Nephron progenitor cell (in vitro differentiated cells): ENCODE measurements at regions not wholly inside any gene's neighbourhood (a gene's known extent, or its start where the extent isn't known, plus 50 kb on each side); places are given as distances from the start of the nearest gene placed in this dataset.

ENCODE experiments used
- DNase-seq: peaks from one replicate; pipeline ENCODE4 v3.0.0; 2021
- H3K27ac Mint-ChIP-seq: 2 replicates; pipeline ENCODE4 v1.8.0; 2021; ENCODE audit warnings: mild to moderate bottlenecking, moderate library complexity, mixed read lengths
- H3K27me3 Mint-ChIP-seq: 2 replicates; pipeline ENCODE4 v1.8.0; 2021; ENCODE audit warnings: mild to moderate bottlenecking, low read depth, mixed read lengths; ENCODE audit not compliant: poor library complexity
- H3K36me3 Mint-ChIP-seq: 2 replicates; pipeline ENCODE4 v1.8.0; 2021; ENCODE audit warnings: low read depth, mixed read lengths
- H3K4me1 Mint-ChIP-seq: 2 replicates; pipeline ENCODE4 v1.8.0; 2021; ENCODE audit warnings: mixed read lengths
- H3K4me3 Mint-ChIP-seq: 2 replicates; pipeline ENCODE4 v1.8.0; 2021; ENCODE audit warnings: mild to moderate bottlenecking, moderate library complexity, mixed read lengths
- H3K9me3 Mint-ChIP-seq: 2 replicates; pipeline ENCODE4 v1.8.0; 2021; ENCODE audit warnings: mild to moderate bottlenecking, moderate library complexity, mixed read lengths
- CTCF ChIP-seq: fragments of 200-600 bp; sonication (generic); IDR thresholded peaks from 2 replicates; pipeline ENCODE4 v1.5.0; 2021; ENCODE audit warnings: antibody characterized with exemption

- Mint-ChIP-seq H3K27me3 (peaks cover 47% of the 10 kb centered on the region), H3K27ac (no peak overlapping the region), H3K9me3 (no peaks in the 10 kb centered on the region), H3K4me1 (no peaks in the 10 kb centered on the region), H3K4me3 (no peak overlapping the region), H3K36me3 (no peaks in the 10 kb centered on the region)
- TF ChIP-seq CTCF = no peak
- DNase-seq = no peak
Observed at GRCh38 chr5:6309949-6310348, 68.4 kb downstream of the MED10 start.

GRCh38 chr5:6308683-6309082 lies 69.7 kb downstream of the MED10 start:
- H3K27me3 Mint-ChIP-seq = peaks cover 43% of the 10 kb centered on the region
- H3K27ac Mint-ChIP-seq = no peak overlapping the region
- TF ChIP-seq CTCF = no peak
- no peaks in the 10 kb centered on the region for H3K36me3 Mint-ChIP-seq
- no peak for DNase-seq
- no peaks in the 10 kb centered on the region for H3K9me3 Mint-ChIP-seq
- H3K4me1 Mint-ChIP-seq = no peaks in the 10 kb centered on the region
- no peak overlapping the region for H3K4me3 Mint-ChIP-seq

- H3K36me3 Mint-ChIP-seq = no peaks in the 10 kb centered on the region
- no peaks in the 10 kb centered on the region for H3K9me3 Mint-ChIP-seq
Observed at GRCh38 chr5:6307304-6307703, 71.0 kb downstream of the MED10 start.

DNA sequence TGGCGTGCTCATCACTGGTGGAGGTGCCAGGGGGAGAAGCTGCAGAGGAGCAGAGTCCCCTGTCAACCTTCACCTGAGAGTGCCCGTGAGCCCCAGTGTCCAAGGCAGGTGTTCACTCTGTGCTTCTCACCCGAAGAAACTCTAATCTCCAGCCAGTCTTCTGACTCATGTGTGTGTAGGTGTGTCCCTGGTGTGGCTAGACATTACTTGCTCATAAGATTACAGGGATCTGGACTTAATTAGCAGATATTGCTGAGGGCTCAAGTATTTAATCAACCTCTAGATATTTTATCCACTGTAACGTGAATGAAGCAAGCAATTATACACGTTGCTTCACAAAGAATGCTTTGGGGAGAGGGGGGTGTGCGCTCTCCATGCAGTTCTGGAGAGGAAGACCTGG lies 72.5 kb downstream of the MED10 start:
- DNase-seq = no peak
- no peaks in the 10 kb centered on the region for H3K9me3 Mint-ChIP-seq
- H3K27ac Mint-ChIP-seq = no peak overlapping the region
- H3K27me3 Mint-ChIP-seq = peaks cover 63% of the 10 kb centered on the region
- H3K36me3 Mint-ChIP-seq = no peaks in the 10 kb centered on the region
- no peak for TF ChIP-seq CTCF
- H3K4me1 Mint-ChIP-seq = no peaks in the 10 kb centered on the region
- H3K4me3 Mint-ChIP-seq = no peak overlapping the region

More at GRCh38 chr5:6307304-6307703, 71.0 kb downstream of the MED10 start:
- H3K4me1 Mint-ChIP-seq = no peaks in the 10 kb centered on the region
- no peak for DNase-seq
- no peak overlapping the region for H3K27ac Mint-ChIP-seq
- H3K4me3 Mint-ChIP-seq = no peak overlapping the region
- H3K27me3 Mint-ChIP-seq = peaks cover 56% of the 10 kb centered on the region
- TF ChIP-seq CTCF = no peak

DNA sequence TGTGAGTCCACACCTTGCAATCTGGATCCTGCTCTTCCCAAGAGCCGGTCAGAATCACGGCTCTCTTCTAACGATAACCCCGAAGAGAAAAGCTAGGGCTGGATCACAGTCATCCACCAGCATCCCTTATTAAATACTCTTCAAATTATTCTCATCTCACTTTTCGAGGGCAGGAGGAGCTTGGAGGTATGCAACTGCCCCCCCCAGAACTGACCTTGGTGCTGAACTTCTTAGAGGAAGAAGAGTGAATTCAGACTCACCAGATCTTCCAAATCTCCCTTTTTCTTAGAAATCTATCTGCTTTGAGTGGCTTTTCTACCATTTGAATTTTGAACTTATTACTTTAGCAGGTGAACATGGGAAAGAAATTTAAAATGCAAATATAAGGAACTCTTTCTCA lies 75.7 kb downstream of the MED10 start:
- peak; percentile 43 for DNase-seq
- no peak for TF ChIP-seq CTCF
- H3K4me3 Mint-ChIP-seq = no peak overlapping the region
- H3K9me3 Mint-ChIP-seq = no peaks in the 10 kb centered on the region
- no peak overlapping the region for H3K27ac Mint-ChIP-seq
- H3K36me3 Mint-ChIP-seq = no peaks in the 10 kb centered on the region
- peaks cover 65% of the 10 kb centered on the region for H3K27me3 Mint-ChIP-seq
- no peaks in the 10 kb centered on the region for H3K4me1 Mint-ChIP-seq

- no peak overlapping the region for H3K27ac Mint-ChIP-seq
- H3K4me3 Mint-ChIP-seq = no peak overlapping the region
- no peak for DNase-seq
- no peaks in the 10 kb centered on the region for H3K9me3 Mint-ChIP-seq
- peaks cover 64% of the 10 kb centered on the region for H3K27me3 Mint-ChIP-seq
- no peak for TF ChIP-seq CTCF
- H3K4me1 Mint-ChIP-seq = no peaks in the 10 kb centered on the region
- no peaks in the 10 kb centered on the region for H3K36me3 Mint-ChIP-seq
Observed at GRCh38 chr5:6302075-6302474, 76.3 kb downstream of the MED10 start.
